ENCODE measurements at regions not wholly inside any gene's neighbourhood (a gene's known extent, or its start where the extent isn't known, plus 50 kb on each side); places are given as distances from the start of the nearest gene placed in this dataset.

DNA sequence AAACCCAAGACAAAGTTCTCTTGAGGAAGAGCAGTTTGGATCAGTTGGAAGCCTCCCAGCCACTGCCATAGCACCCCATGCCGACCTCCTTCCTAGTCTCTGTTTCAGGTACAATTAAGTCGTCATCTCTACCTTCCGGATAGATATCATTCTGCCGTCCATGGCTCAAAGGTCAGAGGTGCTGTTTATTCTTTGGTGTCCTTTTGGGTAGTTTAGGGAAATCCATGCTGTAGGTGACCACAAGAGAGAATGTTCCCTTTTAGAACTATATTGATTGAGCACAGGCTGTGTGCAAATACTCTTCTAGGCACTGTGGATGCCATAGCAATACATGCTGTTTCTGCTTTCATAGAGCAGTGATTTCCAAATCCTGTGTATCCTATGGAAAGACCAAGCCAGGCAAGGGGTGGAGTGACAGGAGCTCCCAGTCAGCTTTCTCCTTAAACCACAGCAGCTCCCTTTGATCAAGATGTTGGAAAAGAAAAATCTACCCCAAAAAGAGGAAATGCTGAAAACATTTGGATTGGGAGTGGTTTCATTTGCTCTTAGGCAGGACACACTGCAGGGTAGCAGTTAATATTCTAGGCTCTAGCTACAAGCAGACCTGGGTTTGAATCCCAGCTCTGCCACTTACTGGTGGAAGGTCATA, 127.9 kb downstream of the PALM2AKAP2 start:
- Mint-ChIP-seq H3K36me3 (no peaks in the 10 kb centered on the region), H3K4me1 (peaks cover 0 to 9% (median 6%) of the 10 kb centered on the region in 4 donors), H3K27ac (peak overlapping the region in 1 of 3 donors; percentile 32), H3K27me3 (peaks cover 12% of the 10 kb centered on the region), H3K9me3 (no peaks in the 10 kb centered on the region), H3K4me3 (no peak overlapping the region)
- ATAC-seq (ENCODE audit: low read depth in 2 of 2): no peak
- no peaks in the 10 kb centered on the region for H3K36me3 ChIP-seq (ENCODE audit: control insufficient read depth, insufficient read depth, low read length)
- no peaks in the 10 kb centered on the region for H3K9me3 ChIP-seq (ENCODE audit: control insufficient read depth in 2 of 2, low read length in 2 of 2)
- DNase-seq: no peak
- no peak overlapping the region for H3K27ac ChIP-seq (ENCODE audit: insufficient read depth, low read length, poor library complexity, severe bottlenecking)
- no peaks in the 10 kb centered on the region for H3K4me1 ChIP-seq (ENCODE audit: control insufficient read depth, insufficient read depth, low read length, poor library complexity, severe bottlenecking)
- no peak overlapping the region for H3K4me3 ChIP-seq (ENCODE audit: low read depth, low read length)
- H3K27me3 ChIP-seq (ENCODE audit: control insufficient read depth, insufficient read depth, low read length): no peaks in the 10 kb centered on the region

DNA sequence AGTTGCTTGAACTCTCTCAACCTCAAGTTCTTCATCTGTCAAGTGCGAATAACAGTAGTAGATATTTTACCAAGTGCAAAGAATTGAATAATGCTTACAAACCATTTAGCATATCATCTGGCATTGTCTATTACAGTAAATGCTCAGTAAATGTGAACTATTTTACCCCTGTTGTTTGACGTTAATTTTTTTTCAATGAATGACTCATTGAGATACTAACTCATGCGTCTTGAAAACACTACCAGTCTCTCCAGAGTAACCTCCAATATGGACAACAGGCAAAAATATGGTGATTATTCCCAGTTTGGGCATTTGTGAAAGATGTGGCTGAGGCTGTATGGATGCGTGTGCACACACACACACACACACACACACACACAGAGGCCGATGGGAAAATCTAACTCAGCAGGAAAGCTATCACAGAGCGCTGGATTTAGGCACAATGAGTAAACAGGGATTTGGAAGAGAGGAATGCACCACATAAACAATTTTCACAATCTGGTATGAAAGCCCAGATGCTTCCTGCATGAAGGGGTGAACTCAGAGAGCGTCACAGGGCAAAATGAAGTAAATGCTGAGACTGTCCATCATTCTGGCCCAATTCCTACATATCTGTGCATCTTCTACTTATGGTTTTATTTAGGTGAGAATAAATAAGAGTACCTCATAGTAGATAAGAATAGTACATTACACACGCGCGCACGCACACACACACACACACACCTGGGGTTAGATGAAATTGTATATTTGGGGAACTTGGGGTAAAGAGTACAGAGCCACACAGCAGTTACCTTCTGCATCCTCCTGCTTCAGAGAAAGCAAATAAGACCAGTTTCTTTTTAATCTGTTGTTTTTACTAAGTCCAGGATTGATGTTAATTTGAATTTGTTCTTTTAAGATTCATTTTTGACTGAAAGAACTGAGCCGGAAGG, 128.7 kb downstream of the PALM2AKAP2 start:
- Mint-ChIP-seq H3K36me3 (no peaks in the 10 kb centered on the region), H3K27me3 (peaks cover 7% of the 10 kb centered on the region), H3K27ac (no peak overlapping the region), H3K9me3 (no peaks in the 10 kb centered on the region), H3K4me3 (no peak overlapping the region), H3K4me1 (peaks cover 0 to 6% (median 4%) of the 10 kb centered on the region in 4 donors)
- H3K9me3 ChIP-seq (ENCODE audit: control insufficient read depth in 2 of 2, low read length in 2 of 2): no peaks in the 10 kb centered on the region
- no peak overlapping the region for H3K27ac ChIP-seq (ENCODE audit: insufficient read depth, low read length, poor library complexity, severe bottlenecking)
- H3K36me3 ChIP-seq (ENCODE audit: control insufficient read depth, insufficient read depth, low read length): no peaks in the 10 kb centered on the region
- H3K27me3 ChIP-seq (ENCODE audit: control insufficient read depth, insufficient read depth, low read length): no peaks in the 10 kb centered on the region
- ATAC-seq (ENCODE audit: low read depth in 2 of 2): no peak
- no peak overlapping the region for H3K4me3 ChIP-seq (ENCODE audit: low read depth, low read length)
- no peaks in the 10 kb centered on the region for H3K4me1 ChIP-seq (ENCODE audit: control insufficient read depth, insufficient read depth, low read length, poor library complexity, severe bottlenecking)
- no peak for DNase-seq

DNA sequence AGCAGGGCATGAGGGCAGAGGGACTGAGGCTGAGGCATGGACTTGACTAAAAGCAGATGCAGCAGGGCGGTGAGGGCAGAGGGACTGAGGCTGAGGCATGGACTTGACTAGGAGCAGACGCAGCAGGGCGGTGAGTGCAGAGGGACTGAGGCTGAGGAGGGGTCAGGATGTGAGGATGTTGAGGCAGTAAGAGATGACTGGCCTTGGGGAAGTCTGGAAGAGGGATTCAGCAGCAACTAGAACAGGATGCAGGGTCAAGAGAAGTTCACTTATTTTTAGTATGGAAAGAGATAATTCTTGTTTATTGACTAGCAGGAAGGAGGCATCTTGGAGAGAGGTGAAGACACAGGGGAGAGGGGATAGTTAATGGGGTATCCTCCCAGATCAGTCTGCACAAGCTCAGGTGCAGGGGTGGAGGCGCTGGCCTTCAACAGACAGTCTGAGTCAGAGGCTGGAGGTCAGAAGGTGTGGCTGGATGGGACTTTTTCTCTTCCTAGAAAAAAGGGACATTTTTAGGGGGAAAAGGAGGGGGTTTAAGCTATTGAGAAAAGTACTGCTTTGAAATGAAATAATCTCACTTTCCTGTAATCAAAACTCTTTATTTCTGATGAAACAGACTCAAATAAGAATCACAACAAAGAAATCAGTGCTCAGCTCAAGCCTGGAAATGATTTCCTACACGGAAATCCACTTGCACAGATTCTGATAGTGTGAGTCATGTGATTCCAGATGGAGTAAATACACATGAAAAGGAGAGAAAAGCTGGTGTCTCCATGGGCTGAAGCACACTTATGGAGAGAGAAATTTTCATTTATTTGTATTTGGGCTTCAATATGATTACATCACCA, 130.9 kb downstream of the PALM2AKAP2 start:
- H3K36me3 Mint-ChIP-seq: no peaks in the 10 kb centered on the region
- H3K36me3 ChIP-seq (ENCODE audit: control insufficient read depth, insufficient read depth, low read length): no peaks in the 10 kb centered on the region
- H3K4me3 Mint-ChIP-seq: no peak overlapping the region
- H3K4me1 Mint-ChIP-seq: peaks cover 0 to 5% (median 4%) of the 10 kb centered on the region in 4 donors
- no peaks in the 10 kb centered on the region for H3K4me1 ChIP-seq (ENCODE audit: control insufficient read depth, insufficient read depth, low read length, poor library complexity, severe bottlenecking)
- no peak for DNase-seq
- no peaks in the 10 kb centered on the region for H3K9me3 ChIP-seq (ENCODE audit: control insufficient read depth in 2 of 2, low read length in 2 of 2)
- H3K27me3 Mint-ChIP-seq: peaks cover 7% of the 10 kb centered on the region
- no peaks in the 10 kb centered on the region for H3K27me3 ChIP-seq (ENCODE audit: control insufficient read depth, insufficient read depth, low read length)
- no peaks in the 10 kb centered on the region for H3K9me3 Mint-ChIP-seq
- no peak for ATAC-seq (ENCODE audit: low read depth in 2 of 2)
- no peak overlapping the region for H3K4me3 ChIP-seq (ENCODE audit: low read depth, low read length)
- no peak overlapping the region for H3K27ac Mint-ChIP-seq
- H3K27ac ChIP-seq (ENCODE audit: insufficient read depth, low read length, poor library complexity, severe bottlenecking): no peak overlapping the region

DNA sequence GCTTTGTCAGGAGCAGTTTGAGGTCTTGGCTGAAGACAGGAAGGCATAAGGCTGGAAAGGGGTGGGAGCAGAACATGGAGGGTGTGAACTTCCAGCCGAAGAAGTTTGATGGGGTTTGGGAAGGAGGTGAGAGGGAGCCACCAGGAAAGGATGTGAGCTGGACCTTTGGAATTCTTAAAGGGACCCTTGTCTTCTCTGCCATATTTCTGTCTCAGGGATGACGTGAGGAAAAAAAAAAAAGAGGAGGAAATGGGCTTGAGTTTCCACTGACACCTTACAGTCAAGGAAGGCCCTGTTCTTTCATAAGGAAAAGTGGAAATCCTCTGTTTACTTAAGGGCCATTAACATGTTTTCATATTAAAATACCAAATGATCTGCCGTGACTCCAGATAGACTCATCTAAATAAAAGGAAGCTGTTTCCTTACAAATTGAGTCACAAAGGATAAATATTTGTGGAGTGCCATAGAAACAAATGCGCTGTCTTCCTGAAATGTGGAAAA, 132.1 kb downstream of the PALM2AKAP2 start:
- Mint-ChIP-seq H3K27me3 (peaks cover 7% of the 10 kb centered on the region), H3K4me1 (peaks cover 0 to 5% (median 3%) of the 10 kb centered on the region in 4 donors), H3K27ac (no peak overlapping the region), H3K36me3 (no peaks in the 10 kb centered on the region), H3K9me3 (no peaks in the 10 kb centered on the region), H3K4me3 (no peak overlapping the region)
- ATAC-seq (ENCODE audit: low read depth in 2 of 2) (no peak), DNase-seq (no peak)
- no peaks in the 10 kb centered on the region for H3K4me1 ChIP-seq (ENCODE audit: control insufficient read depth, insufficient read depth, low read length, poor library complexity, severe bottlenecking)
- H3K27ac ChIP-seq (ENCODE audit: insufficient read depth, low read length, poor library complexity, severe bottlenecking): no peak overlapping the region
- H3K4me3 ChIP-seq (ENCODE audit: low read depth, low read length): no peak overlapping the region
- H3K36me3 ChIP-seq (ENCODE audit: control insufficient read depth, insufficient read depth, low read length): no peaks in the 10 kb centered on the region
- no peaks in the 10 kb centered on the region for H3K27me3 ChIP-seq (ENCODE audit: control insufficient read depth, insufficient read depth, low read length)
- H3K9me3 ChIP-seq (ENCODE audit: control insufficient read depth in 2 of 2, low read length in 2 of 2): no peaks in the 10 kb centered on the region

DNA sequence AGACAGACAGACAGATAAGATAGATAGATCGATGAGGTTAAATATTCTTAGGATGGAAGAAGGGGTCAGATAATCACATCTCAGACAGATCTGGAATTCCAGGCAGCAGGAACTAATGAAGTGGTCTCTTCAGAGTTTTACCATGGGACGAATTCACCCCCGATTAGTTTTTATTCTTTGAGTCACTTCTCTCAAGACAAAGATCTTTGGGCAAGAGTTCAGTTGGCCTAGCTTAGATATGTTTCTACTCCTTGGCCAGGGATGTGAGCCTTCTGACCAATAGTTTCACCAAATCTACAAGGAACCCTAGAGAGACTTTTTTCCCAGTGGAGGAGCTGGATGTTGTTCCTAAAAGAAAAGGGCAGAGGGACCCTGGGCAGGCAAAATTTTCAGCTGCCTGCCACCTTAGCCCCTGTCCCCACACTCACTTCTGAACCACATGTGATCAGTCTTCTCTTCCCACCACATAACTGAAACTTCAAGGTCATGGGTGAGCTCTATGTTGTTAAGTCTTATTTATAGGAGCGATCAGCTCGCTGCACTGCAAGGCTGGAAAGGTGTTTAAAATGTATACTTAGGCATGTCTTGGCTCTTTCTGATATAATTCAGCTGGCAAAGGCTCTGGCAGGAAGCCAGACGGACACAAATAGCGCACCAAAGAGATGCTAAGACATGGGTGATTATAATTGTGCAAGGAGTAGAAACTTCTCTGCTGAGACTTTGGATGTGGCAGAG, 132.9 kb downstream of the PALM2AKAP2 start:
- H3K4me3 ChIP-seq (ENCODE audit: low read depth, low read length): no peak overlapping the region
- peaks cover under 1% of the 10 kb centered on the region for H3K4me1 ChIP-seq (ENCODE audit: control insufficient read depth, insufficient read depth, low read length, poor library complexity, severe bottlenecking)
- H3K36me3 ChIP-seq (ENCODE audit: control insufficient read depth, insufficient read depth, low read length): no peaks in the 10 kb centered on the region
- no peak overlapping the region for H3K27ac ChIP-seq (ENCODE audit: insufficient read depth, low read length, poor library complexity, severe bottlenecking)
- peaks cover 3 to 9% (median 5%) of the 10 kb centered on the region in 4 donors for H3K4me1 Mint-ChIP-seq
- H3K36me3 Mint-ChIP-seq: no peaks in the 10 kb centered on the region
- no peak for ATAC-seq (ENCODE audit: low read depth in 2 of 2)
- no peaks in the 10 kb centered on the region for H3K27me3 ChIP-seq (ENCODE audit: control insufficient read depth, insufficient read depth, low read length)
- no peak overlapping the region for H3K4me3 Mint-ChIP-seq
- no peak for DNase-seq
- H3K27me3 Mint-ChIP-seq: peaks cover 2% of the 10 kb centered on the region
- H3K9me3 Mint-ChIP-seq: no peaks in the 10 kb centered on the region
- peak overlapping the region in 1 of 3 donors; percentile 3 for H3K27ac Mint-ChIP-seq
- H3K9me3 ChIP-seq (ENCODE audit: control insufficient read depth in 2 of 2, low read length in 2 of 2): no peaks in the 10 kb centered on the region

DNA sequence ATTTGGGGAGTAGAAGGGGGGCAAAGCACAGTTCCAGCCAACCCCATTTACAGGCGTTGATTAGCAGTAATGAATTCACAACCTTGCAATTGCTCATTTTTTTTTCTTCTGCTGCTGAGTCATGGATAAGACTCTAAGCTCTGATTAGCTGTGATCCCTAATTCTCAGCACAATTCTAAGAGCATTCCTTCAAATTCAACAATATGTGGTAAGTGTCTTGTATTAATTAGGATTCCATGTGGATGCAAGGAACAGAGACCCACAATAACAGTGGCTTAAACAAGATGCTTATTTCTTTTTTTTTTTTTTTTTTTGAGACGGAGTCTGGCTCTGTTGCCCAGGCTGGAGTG, 133.4 kb downstream of the PALM2AKAP2 start:
- H3K9me3 Mint-ChIP-seq: no peaks in the 10 kb centered on the region
- H3K4me3 Mint-ChIP-seq: no peak overlapping the region
- H3K36me3 Mint-ChIP-seq: no peaks in the 10 kb centered on the region
- ATAC-seq (ENCODE audit: low read depth in 2 of 2) (no peak), DNase-seq (no peak)
- H3K9me3 ChIP-seq (ENCODE audit: control insufficient read depth in 2 of 2, low read length in 2 of 2): no peaks in the 10 kb centered on the region
- no peak overlapping the region for H3K4me3 ChIP-seq (ENCODE audit: low read depth, low read length)
- no peak overlapping the region for H3K27ac Mint-ChIP-seq
- H3K4me1 ChIP-seq (ENCODE audit: control insufficient read depth, insufficient read depth, low read length, poor library complexity, severe bottlenecking): peaks cover 6% of the 10 kb centered on the region
- peaks cover 8 to 15% (median 11%) of the 10 kb centered on the region in 4 donors for H3K4me1 Mint-ChIP-seq
- no peak overlapping the region for H3K27ac ChIP-seq (ENCODE audit: insufficient read depth, low read length, poor library complexity, severe bottlenecking)
- H3K27me3 ChIP-seq (ENCODE audit: control insufficient read depth, insufficient read depth, low read length): no peaks in the 10 kb centered on the region
- H3K36me3 ChIP-seq (ENCODE audit: control insufficient read depth, insufficient read depth, low read length): no peaks in the 10 kb centered on the region
- H3K27me3 Mint-ChIP-seq: no peaks in the 10 kb centered on the region
